SK-N-SH treated with all-trans-retinoic acid at 6 μM for 48 hours (cell line): ENCODE measurements at regions not wholly inside any gene's neighbourhood (a gene's known extent, or its start where the extent isn't known, plus 50 kb on each side); places are given as distances from the start of the nearest gene placed in this dataset.
A peak's percentile ranks its signal among the peaks of the same experiment; 100 is the strongest.

ENCODE experiments used
- ATAC-seq: fragments of 200-7000 bp; cut with Tn5 transposase; 3 replicates; pipeline ENCODE4 v1.9.1; 2020; ENCODE audit warnings: mild to moderate bottlenecking, moderate library complexity
- ARNTL ChIP-seq: fragments of 450-650 bp; formaldehyde crosslinking; IDR thresholded peaks from 2 replicates; pipeline ENCODE4 v1.5.0; 2020; ENCODE audit warnings: low read depth, mild to moderate bottlenecking, moderate library complexity, borderline replicate concordance
- BACH2 ChIP-seq: fragments of 250-450 bp; sonication (Bioruptor Pico); IDR thresholded peaks from 2 replicates; pipeline ENCODE4 v1.9.0; 2021; ENCODE audit warnings: mild to moderate bottlenecking, borderline replicate concordance
- CSDC2 ChIP-seq: fragments of 250-450 bp; sonication (Bioruptor Pico); IDR thresholded peaks from 2 replicates; pipeline ENCODE4 v1.5.0; 2020; ENCODE audit warnings: mild to moderate bottlenecking, moderate library complexity
- ESRRG ChIP-seq: fragments of 250-450 bp; sonication (Bioruptor Pico); IDR thresholded peaks from 2 replicates; pipeline ENCODE4 v1.6.1; 2021; ENCODE audit warnings: mild to moderate bottlenecking
- GLIS3 ChIP-seq: fragments of 250-450 bp; sonication (Bioruptor Pico); IDR thresholded peaks from 2 replicates; pipeline ENCODE4 v1.5.0; 2020; ENCODE audit warnings: mild to moderate bottlenecking, moderate library complexity
- ISL1 ChIP-seq: fragments of 250-450 bp; sonication (Bioruptor Pico); IDR thresholded peaks from 2 replicates; pipeline ENCODE4 v2.1.2; 2022; ENCODE audit warnings: mild to moderate bottlenecking, moderate library complexity
- OSR1 ChIP-seq: fragments of 250-450 bp; sonication (Bioruptor Pico); IDR thresholded peaks from 2 replicates; pipeline ENCODE4 v1.8.0; 2022; ENCODE audit warnings: moderate library complexity, mild to moderate bottlenecking, inconsistent platforms
- PPARA ChIP-seq: fragments of 250-450 bp; sonication (Bioruptor Pico); IDR thresholded peaks from 2 replicates; pipeline ENCODE4 v1.5.0; 2020; ENCODE audit warnings: mild to moderate bottlenecking, borderline replicate concordance
- RARB ChIP-seq: fragments of 250-450 bp; sonication (Bioruptor Pico); IDR thresholded peaks from 2 replicates; pipeline ENCODE4 v1.8.0; 2021; ENCODE audit warnings: mild to moderate bottlenecking, moderate library complexity
- SNAI2 ChIP-seq: fragments of 250-450 bp; sonication (Bioruptor Pico); IDR thresholded peaks from 2 replicates; pipeline ENCODE4 v1.5.0; 2020; ENCODE audit warnings: mild to moderate bottlenecking, moderate library complexity
- TCF4 ChIP-seq: fragments of 250-450 bp; sonication (Bioruptor Pico); IDR thresholded peaks from 2 replicates; pipeline ENCODE4 v1.8.0; 2021; ENCODE audit warnings: mild to moderate bottlenecking, moderate library complexity, borderline replicate concordance
- TOX ChIP-seq: fragments of 250-450 bp; sonication (Bioruptor Pico); IDR thresholded peaks from 2 replicates; pipeline ENCODE4 v1.8.0; 2021; ENCODE audit warnings: mild to moderate bottlenecking, moderate library complexity, borderline replicate concordance
- ZC3H10 ChIP-seq: fragments of 250-450 bp; sonication (Bioruptor Pico); IDR thresholded peaks from 2 replicates; pipeline ENCODE4 v1.5.1; 2021; ENCODE audit warnings: mild to moderate bottlenecking, moderate library complexity
- ZFP3 ChIP-seq: fragments of 250-450 bp; sonication (Bioruptor Pico); IDR thresholded peaks from 2 replicates; pipeline ENCODE4 v1.5.0; 2020; ENCODE audit warnings: mild to moderate bottlenecking, moderate library complexity
- ZFP30 ChIP-seq: fragments of 450-650 bp; formaldehyde crosslinking; IDR thresholded peaks from 2 replicates; pipeline ENCODE4 v1.5.0; 2022; ENCODE audit warnings: mild to moderate bottlenecking, moderate library complexity
- ZNF565 ChIP-seq: fragments of 450-650 bp; formaldehyde crosslinking; conservative IDR thresholded peaks from 2 replicates; pipeline ENCODE4 v1.5.0; 2020; ENCODE audit warnings: low read depth, mild to moderate bottlenecking, moderate library complexity
- ZNF70 ChIP-seq: fragments of 450-650 bp; formaldehyde crosslinking; IDR thresholded peaks from 2 replicates; pipeline ENCODE4 v1.5.0; 2020; ENCODE audit warnings: mild to moderate bottlenecking, moderate library complexity
- ZNF8 ChIP-seq: fragments of 450-650 bp; formaldehyde crosslinking; IDR thresholded peaks from 2 replicates; pipeline ENCODE4 v1.5.0; 2020; ENCODE audit warnings: mild to moderate bottlenecking, moderate library complexity
- TF ChIP-seq, protein P1 (sequence below): fragments of 250-450 bp; sonication (Bioruptor Pico); IDR thresholded peaks from 2 replicates; pipeline ENCODE4 v1.5.1; 2020; ENCODE audit warnings: low read depth, mild to moderate bottlenecking, moderate library complexity
- TF ChIP-seq, protein P2 (sequence below): fragments of 250-450 bp; sonication (Bioruptor Pico); IDR thresholded peaks from 2 replicates; pipeline ENCODE4 v1.5.0; 2020; ENCODE audit warnings: mild to moderate bottlenecking, moderate library complexity
- TF ChIP-seq, protein P3 (sequence below): fragments of 250-450 bp; sonication (Bioruptor Pico); IDR thresholded peaks from 2 replicates; pipeline ENCODE4 v1.8.0; 2021; ENCODE audit warnings: low read depth, mild to moderate bottlenecking, moderate library complexity, borderline replicate concordance
- TF ChIP-seq, protein P4 (sequence below): fragments of 250-450 bp; sonication (Bioruptor Pico); IDR thresholded peaks from 2 replicates; pipeline ENCODE4 v1.8.0; 2020; ENCODE audit warnings: mild to moderate bottlenecking, moderate library complexity, borderline replicate concordance

DNA sequence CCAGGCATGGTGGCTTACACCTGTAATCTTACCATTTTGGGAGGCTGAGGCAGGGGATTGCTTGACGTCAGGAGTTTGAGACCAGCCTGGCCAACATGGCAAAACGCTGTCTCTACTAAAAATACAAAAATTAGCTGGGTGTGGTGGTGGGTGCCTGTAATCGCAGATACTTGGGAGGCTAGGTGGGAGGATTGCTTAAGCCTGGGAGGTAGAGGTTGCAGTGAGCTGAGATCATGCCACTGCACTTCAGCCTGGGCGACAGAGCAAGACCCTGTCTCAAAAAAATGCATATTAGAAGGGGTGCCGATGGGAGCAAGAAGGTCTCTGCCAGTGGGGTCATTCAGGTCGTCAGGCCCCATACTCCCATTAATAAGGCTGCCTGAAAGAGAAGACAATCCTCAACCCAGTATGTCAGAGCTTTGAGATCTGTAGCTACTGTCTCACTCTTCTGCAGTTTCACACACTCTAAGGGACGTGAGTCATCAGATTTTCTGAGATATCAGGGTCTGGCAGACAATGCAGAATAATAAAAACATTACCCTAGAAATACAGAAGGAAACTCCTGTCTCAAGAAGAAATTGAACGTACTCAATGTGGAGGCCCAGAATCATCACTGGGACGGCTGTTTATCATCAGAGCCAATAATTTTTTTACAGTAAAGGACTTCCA lies 176.7 kb upstream of the FAT1 start:
- ATAC-seq: peak; percentile 88
- no peak for TF ChIP-seq ZNF565 (CRISPR knock-in tag)
- TF ChIP-seq CSDC2 (CRISPR knock-in tag): no peak
- TF ChIP-seq ESRRG: no peak
- no peak for TF ChIP-seq ZC3H10 (CRISPR knock-in tag)

DNA sequence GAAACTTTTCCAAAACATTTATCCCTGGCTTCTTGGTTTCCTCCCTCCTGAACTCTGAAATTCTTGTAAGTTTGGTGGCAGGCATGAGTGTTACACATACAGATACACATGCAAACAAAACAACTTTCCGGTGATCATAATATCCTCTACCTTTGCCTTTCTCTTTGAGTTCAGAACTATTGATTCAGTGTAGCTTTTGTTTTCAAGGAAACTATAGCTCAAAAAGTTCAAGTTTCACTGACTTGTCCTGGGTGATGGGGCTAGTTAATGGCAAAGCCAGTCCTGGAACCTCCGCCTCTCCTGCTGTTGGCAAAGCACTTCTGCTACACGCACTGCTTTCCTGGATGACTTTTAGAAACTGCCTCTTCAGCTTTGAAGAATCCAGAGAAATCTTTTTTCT lies 177.3 kb upstream of the FAT1 start:
- peak; percentile 59 for ATAC-seq
- TF ChIP-seq, protein P1, sequence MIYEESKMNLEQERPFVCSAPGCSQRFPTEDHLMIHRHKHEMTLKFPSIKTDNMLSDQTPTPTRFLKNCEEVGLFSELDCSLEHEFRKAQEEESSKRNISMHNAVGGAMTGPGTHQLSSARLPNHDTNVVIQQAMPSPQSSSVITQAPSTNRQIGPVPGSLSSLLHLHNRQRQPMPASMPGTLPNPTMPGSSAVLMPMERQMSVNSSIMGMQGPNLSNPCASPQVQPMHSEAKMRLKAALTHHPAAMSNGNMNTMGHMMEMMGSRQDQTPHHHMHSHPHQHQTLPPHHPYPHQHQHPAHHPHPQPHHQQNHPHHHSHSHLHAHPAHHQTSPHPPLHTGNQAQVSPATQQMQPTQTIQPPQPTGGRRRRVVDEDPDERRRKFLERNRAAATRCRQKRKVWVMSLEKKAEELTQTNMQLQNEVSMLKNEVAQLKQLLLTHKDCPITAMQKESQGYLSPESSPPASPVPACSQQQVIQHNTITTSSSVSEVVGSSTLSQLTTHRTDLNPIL (CRISPR knock-in tag): no peak
- TF ChIP-seq SNAI2 (CRISPR knock-in tag) (no peak), ZNF8 (CRISPR knock-in tag) (no peak), GLIS3 (CRISPR knock-in tag) (no peak)

DNA sequence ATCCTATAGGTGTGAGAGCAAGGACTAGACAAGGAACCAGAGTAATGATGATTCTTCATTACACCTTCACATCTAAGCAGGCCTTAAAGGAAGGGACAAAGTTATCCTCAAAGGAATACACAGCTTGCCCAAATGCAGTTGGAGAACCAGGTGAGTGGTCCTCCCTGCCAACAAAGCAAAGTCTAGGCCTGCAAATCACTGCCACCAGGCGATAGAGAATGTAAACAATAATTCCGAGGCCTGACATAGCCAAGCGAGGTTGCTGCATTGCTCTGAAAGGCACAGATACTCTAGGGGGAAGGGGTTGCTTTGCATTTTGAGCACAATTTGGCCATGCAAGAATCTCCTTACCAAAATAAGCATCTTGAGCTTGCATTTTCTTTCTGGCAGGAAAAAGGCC lies 178.2 kb upstream of the FAT1 start:
- no peak for TF ChIP-seq TCF4 (CRISPR knock-in tag)
- no peak for TF ChIP-seq ISL1
- no peak for TF ChIP-seq ZNF8 (CRISPR knock-in tag)
- ATAC-seq: no peak

DNA sequence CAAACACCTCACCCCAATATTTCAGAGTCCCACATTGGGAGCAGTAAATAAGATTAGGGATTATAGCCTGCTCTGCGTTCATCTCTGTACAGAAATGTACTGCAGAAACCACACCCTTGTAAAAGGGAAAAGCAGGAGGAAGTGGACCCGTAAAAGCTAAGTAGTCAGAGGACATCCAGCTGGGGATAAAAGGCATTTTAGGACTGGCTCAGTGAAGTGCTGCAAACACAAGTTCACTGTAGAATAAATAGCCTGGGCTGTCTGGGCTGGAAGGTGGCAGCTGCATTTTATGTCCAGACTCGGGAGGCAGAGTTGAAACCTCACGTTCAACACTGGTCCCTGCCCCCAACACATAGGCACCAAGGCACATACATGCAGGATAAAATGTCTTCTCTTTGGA lies 178.7 kb upstream of the FAT1 start:
- TF ChIP-seq ZFP30 (CRISPR knock-in tag): no peak
- no peak for TF ChIP-seq PPARA
- no peak for TF ChIP-seq TOX (CRISPR knock-in tag)
- TF ChIP-seq CSDC2 (CRISPR knock-in tag): no peak
- no peak for TF ChIP-seq ISL1
- no peak for TF ChIP-seq ZNF70 (CRISPR knock-in tag)
- TF ChIP-seq, protein P2, sequence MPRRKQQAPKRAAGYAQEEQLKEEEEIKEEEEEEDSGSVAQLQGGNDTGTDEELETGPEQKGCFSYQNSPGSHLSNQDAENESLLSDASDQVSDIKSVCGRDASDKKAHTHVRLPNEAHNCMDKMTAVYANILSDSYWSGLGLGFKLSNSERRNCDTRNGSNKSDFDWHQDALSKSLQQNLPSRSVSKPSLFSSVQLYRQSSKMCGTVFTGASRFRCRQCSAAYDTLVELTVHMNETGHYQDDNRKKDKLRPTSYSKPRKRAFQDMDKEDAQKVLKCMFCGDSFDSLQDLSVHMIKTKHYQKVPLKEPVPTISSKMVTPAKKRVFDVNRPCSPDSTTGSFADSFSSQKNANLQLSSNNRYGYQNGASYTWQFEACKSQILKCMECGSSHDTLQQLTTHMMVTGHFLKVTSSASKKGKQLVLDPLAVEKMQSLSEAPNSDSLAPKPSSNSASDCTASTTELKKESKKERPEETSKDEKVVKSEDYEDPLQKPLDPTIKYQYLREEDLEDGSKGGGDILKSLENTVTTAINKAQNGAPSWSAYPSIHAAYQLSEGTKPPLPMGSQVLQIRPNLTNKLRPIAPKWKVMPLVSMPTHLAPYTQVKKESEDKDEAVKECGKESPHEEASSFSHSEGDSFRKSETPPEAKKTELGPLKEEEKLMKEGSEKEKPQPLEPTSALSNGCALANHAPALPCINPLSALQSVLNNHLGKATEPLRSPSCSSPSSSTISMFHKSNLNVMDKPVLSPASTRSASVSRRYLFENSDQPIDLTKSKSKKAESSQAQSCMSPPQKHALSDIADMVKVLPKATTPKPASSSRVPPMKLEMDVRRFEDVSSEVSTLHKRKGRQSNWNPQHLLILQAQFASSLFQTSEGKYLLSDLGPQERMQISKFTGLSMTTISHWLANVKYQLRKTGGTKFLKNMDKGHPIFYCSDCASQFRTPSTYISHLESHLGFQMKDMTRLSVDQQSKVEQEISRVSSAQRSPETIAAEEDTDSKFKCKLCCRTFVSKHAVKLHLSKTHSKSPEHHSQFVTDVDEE (CRISPR knock-in tag): no peak
- TF ChIP-seq, protein P3, sequence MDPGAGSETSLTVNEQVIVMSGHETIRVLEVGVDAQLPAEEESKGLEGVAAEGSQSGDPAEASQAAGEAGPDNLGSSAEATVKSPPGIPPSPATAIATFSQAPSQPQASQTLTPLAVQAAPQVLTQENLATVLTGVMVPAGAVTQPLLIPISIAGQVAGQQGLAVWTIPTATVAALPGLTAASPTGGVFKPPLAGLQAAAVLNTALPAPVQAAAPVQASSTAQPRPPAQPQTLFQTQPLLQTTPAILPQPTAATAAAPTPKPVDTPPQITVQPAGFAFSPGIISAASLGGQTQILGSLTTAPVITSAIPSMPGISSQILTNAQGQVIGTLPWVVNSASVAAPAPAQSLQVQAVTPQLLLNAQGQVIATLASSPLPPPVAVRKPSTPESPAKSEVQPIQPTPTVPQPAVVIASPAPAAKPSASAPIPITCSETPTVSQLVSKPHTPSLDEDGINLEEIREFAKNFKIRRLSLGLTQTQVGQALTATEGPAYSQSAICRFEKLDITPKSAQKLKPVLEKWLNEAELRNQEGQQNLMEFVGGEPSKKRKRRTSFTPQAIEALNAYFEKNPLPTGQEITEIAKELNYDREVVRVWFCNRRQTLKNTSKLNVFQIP (CRISPR knock-in tag): no peak
- no peak for TF ChIP-seq SNAI2 (CRISPR knock-in tag)
- TF ChIP-seq RARB (CRISPR knock-in tag): no peak
- TF ChIP-seq ZNF565 (CRISPR knock-in tag): no peak
- no peak for TF ChIP-seq ZFP3
- TF ChIP-seq, protein P1 (CRISPR knock-in tag): no peak
- TF ChIP-seq, protein P4, sequence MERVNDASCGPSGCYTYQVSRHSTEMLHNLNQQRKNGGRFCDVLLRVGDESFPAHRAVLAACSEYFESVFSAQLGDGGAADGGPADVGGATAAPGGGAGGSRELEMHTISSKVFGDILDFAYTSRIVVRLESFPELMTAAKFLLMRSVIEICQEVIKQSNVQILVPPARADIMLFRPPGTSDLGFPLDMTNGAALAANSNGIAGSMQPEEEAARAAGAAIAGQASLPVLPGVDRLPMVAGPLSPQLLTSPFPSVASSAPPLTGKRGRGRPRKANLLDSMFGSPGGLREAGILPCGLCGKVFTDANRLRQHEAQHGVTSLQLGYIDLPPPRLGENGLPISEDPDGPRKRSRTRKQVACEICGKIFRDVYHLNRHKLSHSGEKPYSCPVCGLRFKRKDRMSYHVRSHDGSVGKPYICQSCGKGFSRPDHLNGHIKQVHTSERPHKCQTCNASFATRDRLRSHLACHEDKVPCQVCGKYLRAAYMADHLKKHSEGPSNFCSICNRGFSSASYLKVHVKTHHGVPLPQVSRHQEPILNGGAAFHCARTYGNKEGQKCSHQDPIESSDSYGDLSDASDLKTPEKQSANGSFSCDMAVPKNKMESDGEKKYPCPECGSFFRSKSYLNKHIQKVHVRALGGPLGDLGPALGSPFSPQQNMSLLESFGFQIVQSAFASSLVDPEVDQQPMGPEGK: no peak
- no peak for TF ChIP-seq OSR1 (CRISPR knock-in tag)
- TF ChIP-seq BACH2 (CRISPR knock-in tag): no peak
- no peak for TF ChIP-seq ARNTL
- no peak for ATAC-seq
